Lung (tissue), 11 donors: ENCODE measurements at regions not wholly inside any gene's neighbourhood (a gene's known extent, or its start where the extent isn't known, plus 50 kb on each side); places are given as distances from the start of the nearest gene placed in this dataset.

ENCODE experiments used
- ATAC-seq: fragments of 200-7000 bp; cut with Tn5 transposase; one replicate; pipeline ENCODE4 v1.9.1; 2020; ENCODE audit warnings: moderate number of reproducible peaks; ENCODE audit not compliant: insufficient read depth, low FRiP score
- DNase-seq, 3 donors: peaks; one replicate each; pipeline ENCODE4 v3.0.0-alpha.2; 2013 to 2017
- H3K27ac ChIP-seq, 2 donors: one replicate each; pipeline ENCODE4 v1.5.1; 2013; ENCODE audit warnings: mild to moderate bottlenecking in 2 of 2, moderate library complexity in 2 of 2, control low read depth in 1 of 2, inconsistent platforms in 1 of 2, low read depth in 1 of 2, low read length in 1 of 2
- H3K27me3 ChIP-seq, 3 donors: one replicate each; pipeline ENCODE4 v1.5.1; 2013; ENCODE audit warnings: low read length in 2 of 3; ENCODE audit not compliant: control insufficient read depth in 3 of 3, insufficient read depth in 3 of 3
- H3K36me3 ChIP-seq, 4 donors: one replicate each; pipeline ENCODE4 v1.5.1; 2013; ENCODE audit warnings: low read length in 4 of 4, mild to moderate bottlenecking in 1 of 4, moderate library complexity in 1 of 4; ENCODE audit not compliant: control insufficient read depth in 4 of 4, insufficient read depth in 4 of 4
- H3K4me1 ChIP-seq, 5 donors: one replicate each; pipeline ENCODE4 v1.5.1; 2013; ENCODE audit warnings: low read length in 5 of 5, mild to moderate bottlenecking in 2 of 5, moderate library complexity in 1 of 5; ENCODE audit not compliant: control insufficient read depth in 5 of 5, insufficient read depth in 5 of 5
- H3K4me3 ChIP-seq: one replicate; pipeline ENCODE4 v1.5.1; 2013; ENCODE audit warnings: mild to moderate bottlenecking, control low read depth, moderate library complexity
- H3K9ac ChIP-seq, 2 donors: one replicate each; pipeline ENCODE4 v1.5.1; 2013; ENCODE audit warnings: low read length in 2 of 2, control low read depth in 1 of 2; ENCODE audit not compliant: insufficient read depth in 1 of 2
- H3K9me3 ChIP-seq, 4 donors: one replicate each; pipeline ENCODE4 v1.5.1; 2013; ENCODE audit warnings: low read length in 3 of 4, mild to moderate bottlenecking in 1 of 4, moderate library complexity in 1 of 4; ENCODE audit not compliant: control insufficient read depth in 4 of 4, insufficient read depth in 3 of 4
- CTCF ChIP-seq: IDR thresholded peaks from 2 replicates; pipeline ENCODE4 v1.5.1; 2012; ENCODE audit warnings: mild to moderate bottlenecking; ENCODE audit errors: control extremely low read depth, extremely low read depth
- WGBS, 2 donors: extraction: QIAGEN DNeasy Blood & Tissue Kit; methylation state at CpG; one replicate each; pipeline ENCODE4 v1.1.7; 2013; 5-methylcytosine and 5-hydroxymethylcytosine counted together
- donor health status: control.
- donor health status: control.
- donor health status: Bipolar disorder and iron deficiency.
- donor health status: healthy.
- donor health status: DM: yes; HTN: yes; CAD: no.

GRCh38 chr5:72695659-72696058, 120.8 kb upstream of the TNPO1 start:
- DNase-seq = no peak
- ATAC-seq = no peak
- no peak overlapping the region for H3K9ac ChIP-seq
- H3K9me3 ChIP-seq = no peaks in the 10 kb centered on the region
- TF ChIP-seq CTCF = no peak
- peaks cover 0 to 3% (median 0%) of the 10 kb centered on the region in 5 donors for H3K4me1 ChIP-seq
- H3K27ac ChIP-seq = no peak overlapping the region
- no peaks in the 10 kb centered on the region for H3K36me3 ChIP-seq
- H3K27me3 ChIP-seq = no peaks in the 10 kb centered on the region
- H3K4me3 ChIP-seq = no peak overlapping the region

- no peaks in the 10 kb centered on the region for H3K27me3 ChIP-seq
- ATAC-seq = no peak
- no peaks in the 10 kb centered on the region for H3K36me3 ChIP-seq
- WGBS, 2 donors = 98% methylated on average over 2 of the region's 2 CpGs
- no peak overlapping the region for H3K4me3 ChIP-seq
- H3K9me3 ChIP-seq = no peaks in the 10 kb centered on the region
- no peak for DNase-seq
- no peak overlapping the region for H3K27ac ChIP-seq
- H3K4me1 ChIP-seq = peaks cover 0 to 3% (median 0%) of the 10 kb centered on the region in 5 donors
- no peak overlapping the region for H3K9ac ChIP-seq
- no peak for TF ChIP-seq CTCF
Measured at GRCh38 chr5:72694856-72695255, 121.6 kb upstream of the TNPO1 start.

- no peak overlapping the region for H3K9ac ChIP-seq
- DNase-seq = no peak
- ATAC-seq = no peak
- no peaks in the 10 kb centered on the region for H3K36me3 ChIP-seq
- no peaks in the 10 kb centered on the region for H3K27me3 ChIP-seq
- TF ChIP-seq CTCF = no peak
- no peak overlapping the region for H3K4me3 ChIP-seq
- H3K9me3 ChIP-seq = no peaks in the 10 kb centered on the region
- no peak overlapping the region for H3K27ac ChIP-seq
- 54 to 69% methylated on average over 5 of the region's 5 CpGs for WGBS, 2 donors
- peaks cover 0 to 3% (median 0%) of the 10 kb centered on the region in 5 donors for H3K4me1 ChIP-seq
Measured at GRCh38 chr5:72693546-72694205, 122.8 kb upstream of the TNPO1 start.
